ENCODE measurements at regions not wholly inside any gene's neighbourhood (a gene's known extent, or its start where the extent isn't known, plus 50 kb on each side); places are given as distances from the start of the nearest gene placed in this dataset.

GRCh38 chr4:13766761-13767540 lies 139.4 kb upstream of the BOD1L1 start:
- TF ChIP-seq CTCF (IDR thresholded peaks at IDR 0.05; ENCODE audit: low read depth, low read length, poor library complexity, severe bottlenecking), result no peak
- TF ChIP-seq EZH2phosphoT487 (IDR thresholded peaks at IDR 0.05; ENCODE audit: borderline replicate concordance, low read length), result no peak

Measured in DOHH2 (cell line).